ENCODE measurements at regions not wholly inside any gene's neighbourhood (a gene's known extent, or its start where the extent isn't known, plus 50 kb on each side); places are given as distances from the start of the nearest gene placed in this dataset.

DNA sequence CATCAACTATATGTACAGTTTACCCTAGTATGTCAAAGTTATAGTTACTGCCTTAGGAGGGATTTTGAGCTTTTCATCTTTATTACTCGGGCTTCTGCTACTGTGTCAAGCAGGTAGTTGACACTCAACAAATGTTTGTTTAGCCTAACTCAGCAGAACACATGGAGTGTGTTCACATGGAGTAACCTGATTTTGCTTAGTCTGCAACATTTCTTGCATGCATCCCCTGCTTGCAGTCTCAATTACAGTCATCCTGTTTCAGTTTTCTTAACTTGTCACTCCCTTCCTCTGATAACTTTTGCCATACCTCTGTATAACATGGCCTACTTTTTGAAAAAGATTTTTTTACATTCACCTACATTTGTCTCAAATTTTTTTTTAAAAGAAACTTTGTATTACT is 135.5 kb downstream of the NMUR2 start:
- no peaks in the 10 kb centered on the region for H3K27me3 ChIP-seq (ENCODE audit: control insufficient read depth, insufficient read depth, low read length)
- peaks cover 0 to 2% (median 0%) of the 10 kb centered on the region in 7 donors for H3K9me3 Mint-ChIP-seq

DNA sequence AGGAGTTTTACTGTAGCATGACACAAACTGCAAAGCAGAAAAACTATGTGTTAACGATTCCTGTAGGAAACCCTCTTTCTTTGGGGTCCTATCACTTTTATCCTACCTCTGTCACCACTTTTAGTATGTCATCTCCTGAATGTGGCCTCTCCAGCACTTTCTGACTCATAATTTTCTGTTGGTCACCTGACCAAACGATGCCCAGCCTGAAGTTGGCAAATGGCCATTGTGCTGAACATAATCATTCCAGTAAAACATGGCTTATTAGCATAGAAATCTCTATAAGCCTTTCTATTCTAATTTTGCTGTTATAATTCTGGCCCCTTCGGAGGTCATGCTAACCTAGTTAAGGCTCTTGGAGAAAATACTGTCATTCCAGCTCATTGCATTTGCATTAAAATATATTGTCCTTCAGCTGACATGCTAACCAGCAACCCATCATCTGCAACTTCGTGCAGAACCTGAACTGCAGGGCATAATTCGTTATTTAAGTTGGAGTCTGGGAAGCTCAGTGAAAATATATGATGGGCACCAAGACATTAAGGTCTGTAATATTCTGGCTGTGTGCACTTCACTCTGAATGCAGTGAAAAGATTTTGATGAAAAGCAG is 140.3 kb downstream of the NMUR2 start:
- no peaks in the 10 kb centered on the region for H3K36me3 ChIP-seq (ENCODE audit: control insufficient read depth, insufficient read depth, low read length)

More for the DNA sequence above, 135.5 kb downstream of the NMUR2 start:
- H3K4me3 ChIP-seq (ENCODE audit: low read depth, low read length): no peak overlapping the region
- H3K27me3 Mint-ChIP-seq: no peaks in the 10 kb centered on the region
- ATAC-seq (ENCODE audit: low read depth in 2 of 2) (no peak), DNase-seq (no peak)
- no peaks in the 10 kb centered on the region for H3K4me1 ChIP-seq (ENCODE audit: control insufficient read depth, insufficient read depth, low read length, poor library complexity, severe bottlenecking)
- H3K36me3 Mint-ChIP-seq: no peaks in the 10 kb centered on the region
- no peak overlapping the region for H3K27ac ChIP-seq (ENCODE audit: insufficient read depth, low read length, poor library complexity, severe bottlenecking)
- no peaks in the 10 kb centered on the region for H3K4me1 Mint-ChIP-seq
- no peaks in the 10 kb centered on the region for H3K9me3 ChIP-seq (ENCODE audit: control insufficient read depth in 2 of 2, low read length in 2 of 2)
- H3K36me3 ChIP-seq (ENCODE audit: control insufficient read depth, insufficient read depth, low read length): no peaks in the 10 kb centered on the region
- H3K4me3 Mint-ChIP-seq: no peak overlapping the region
- H3K27ac Mint-ChIP-seq: no peak overlapping the region

DNA sequence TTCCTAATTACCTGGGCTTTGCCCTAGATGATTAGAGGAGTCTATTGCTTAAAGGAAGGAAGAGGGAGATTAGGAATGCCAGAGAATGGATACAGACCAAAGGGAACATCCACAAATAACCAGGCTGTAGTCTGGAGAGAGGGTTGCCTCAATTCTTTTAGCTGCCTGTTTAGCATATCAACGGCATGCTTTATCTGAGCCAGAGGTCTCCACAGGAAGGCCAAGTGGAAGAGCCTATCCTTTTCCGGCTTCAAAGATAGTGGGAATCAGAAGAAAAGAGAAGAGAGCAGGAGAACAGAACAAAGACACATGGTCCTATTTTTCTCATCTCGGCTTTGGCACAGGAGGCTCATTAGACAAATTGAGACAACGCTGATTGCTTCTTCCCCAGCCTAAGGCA is 142.4 kb downstream of the NMUR2 start:
- Histone ChIP-seq H3K9me3 (ENCODE audit: control insufficient read depth in 2 of 2, low read length in 2 of 2) (no peaks in the 10 kb centered on the region), H3K27me3 (ENCODE audit: control insufficient read depth, insufficient read depth, low read length) (no peaks in the 10 kb centered on the region), H3K36me3 (ENCODE audit: control insufficient read depth, insufficient read depth, low read length) (no peaks in the 10 kb centered on the region), H3K4me1 (ENCODE audit: control insufficient read depth, insufficient read depth, low read length, poor library complexity, severe bottlenecking) (no peaks in the 10 kb centered on the region), H3K27ac (ENCODE audit: insufficient read depth, low read length, poor library complexity, severe bottlenecking) (no peak overlapping the region), H3K4me3 (ENCODE audit: low read depth, low read length) (no peak overlapping the region)
- Mint-ChIP-seq H3K4me3 (no peak overlapping the region), H3K27ac (no peak overlapping the region), H3K9me3 (no peaks in the 10 kb centered on the region), H3K27me3 (no peaks in the 10 kb centered on the region), H3K36me3 (no peaks in the 10 kb centered on the region), H3K4me1 (no peaks in the 10 kb centered on the region)
- ATAC-seq (ENCODE audit: low read depth in 2 of 2) (no peak), DNase-seq (no peak)

More for the DNA sequence above, 140.3 kb downstream of the NMUR2 start:
- no peak overlapping the region for H3K27ac ChIP-seq (ENCODE audit: insufficient read depth, low read length, poor library complexity, severe bottlenecking)
- H3K36me3 Mint-ChIP-seq: no peaks in the 10 kb centered on the region
- H3K4me1 ChIP-seq (ENCODE audit: control insufficient read depth, insufficient read depth, low read length, poor library complexity, severe bottlenecking): no peaks in the 10 kb centered on the region
- H3K27me3 ChIP-seq (ENCODE audit: control insufficient read depth, insufficient read depth, low read length): no peaks in the 10 kb centered on the region
- H3K9me3 Mint-ChIP-seq: no peaks in the 10 kb centered on the region
- H3K4me3 Mint-ChIP-seq: no peak overlapping the region
- no peaks in the 10 kb centered on the region for H3K27me3 Mint-ChIP-seq
- no peak overlapping the region for H3K4me3 ChIP-seq (ENCODE audit: low read depth, low read length)
- ATAC-seq (ENCODE audit: low read depth in 2 of 2): no peak
- H3K9me3 ChIP-seq (ENCODE audit: control insufficient read depth in 2 of 2, low read length in 2 of 2): no peaks in the 10 kb centered on the region
- DNase-seq: no peak
- no peaks in the 10 kb centered on the region for H3K4me1 Mint-ChIP-seq
- no peak overlapping the region for H3K27ac Mint-ChIP-seq

GRCh38 chr5:152260940-152261339 is 144.1 kb downstream of the NMUR2 start:
- Histone ChIP-seq H3K27me3 (ENCODE audit: control insufficient read depth, insufficient read depth, low read length) (no peaks in the 10 kb centered on the region), H3K9me3 (ENCODE audit: control insufficient read depth in 2 of 2, low read length in 2 of 2) (no peaks in the 10 kb centered on the region), H3K27ac (ENCODE audit: insufficient read depth, low read length, poor library complexity, severe bottlenecking) (no peak overlapping the region), H3K4me3 (ENCODE audit: low read depth, low read length) (no peak overlapping the region), H3K4me1 (ENCODE audit: control insufficient read depth, insufficient read depth, low read length, poor library complexity, severe bottlenecking) (no peaks in the 10 kb centered on the region), H3K36me3 (ENCODE audit: control insufficient read depth, insufficient read depth, low read length) (no peaks in the 10 kb centered on the region)
- H3K27me3 Mint-ChIP-seq: no peaks in the 10 kb centered on the region
- H3K9me3 Mint-ChIP-seq: peaks cover 0 to 1% (median 0%) of the 10 kb centered on the region in 7 donors
- ATAC-seq (ENCODE audit: low read depth in 2 of 2) (no peak), DNase-seq (no peak)
- no peaks in the 10 kb centered on the region for H3K36me3 Mint-ChIP-seq
- H3K4me1 Mint-ChIP-seq: no peaks in the 10 kb centered on the region
- no peak overlapping the region for H3K27ac Mint-ChIP-seq
- no peak overlapping the region for H3K4me3 Mint-ChIP-seq

DNA sequence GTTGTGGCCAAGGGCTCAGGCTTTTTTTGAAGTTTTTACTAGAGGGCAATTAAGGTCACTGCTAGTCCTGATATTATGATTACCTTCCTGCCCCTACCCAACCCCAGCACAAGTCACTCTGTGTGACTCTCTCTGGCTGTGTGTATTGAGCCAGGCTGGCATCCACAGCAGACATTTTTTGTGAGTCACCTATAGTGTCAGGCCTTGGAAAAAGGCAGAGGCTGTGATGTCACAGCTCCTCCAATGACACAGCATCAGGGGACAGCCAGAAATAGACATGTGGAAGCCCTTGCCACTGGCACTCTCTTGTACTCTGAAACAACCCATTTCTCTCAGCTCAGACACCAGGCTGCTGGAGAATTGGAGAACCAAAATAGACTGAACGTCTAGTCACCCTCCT is 145.4 kb downstream of the NMUR2 start:
- Mint-ChIP-seq H3K27me3 (no peaks in the 10 kb centered on the region), H3K4me1 (no peaks in the 10 kb centered on the region), H3K27ac (no peak overlapping the region), H3K4me3 (no peak overlapping the region), H3K9me3 (peaks cover 0 to 3% (median 0%) of the 10 kb centered on the region in 7 donors), H3K36me3 (no peaks in the 10 kb centered on the region)
- no peak for ATAC-seq (ENCODE audit: low read depth in 2 of 2)
- Histone ChIP-seq H3K9me3 (ENCODE audit: control insufficient read depth in 2 of 2, low read length in 2 of 2) (no peaks in the 10 kb centered on the region), H3K27me3 (ENCODE audit: control insufficient read depth, insufficient read depth, low read length) (no peaks in the 10 kb centered on the region), H3K27ac (ENCODE audit: insufficient read depth, low read length, poor library complexity, severe bottlenecking) (no peak overlapping the region), H3K4me3 (ENCODE audit: low read depth, low read length) (no peak overlapping the region), H3K36me3 (ENCODE audit: control insufficient read depth, insufficient read depth, low read length) (no peaks in the 10 kb centered on the region), H3K4me1 (ENCODE audit: control insufficient read depth, insufficient read depth, low read length, poor library complexity, severe bottlenecking) (no peaks in the 10 kb centered on the region)
- DNase-seq: no peak

- no peaks in the 10 kb centered on the region for H3K27me3 ChIP-seq (ENCODE audit: control insufficient read depth, insufficient read depth, low read length)
Measured at GRCh38 chr5:152256580-152256979, 148.5 kb downstream of the NMUR2 start.

DNA sequence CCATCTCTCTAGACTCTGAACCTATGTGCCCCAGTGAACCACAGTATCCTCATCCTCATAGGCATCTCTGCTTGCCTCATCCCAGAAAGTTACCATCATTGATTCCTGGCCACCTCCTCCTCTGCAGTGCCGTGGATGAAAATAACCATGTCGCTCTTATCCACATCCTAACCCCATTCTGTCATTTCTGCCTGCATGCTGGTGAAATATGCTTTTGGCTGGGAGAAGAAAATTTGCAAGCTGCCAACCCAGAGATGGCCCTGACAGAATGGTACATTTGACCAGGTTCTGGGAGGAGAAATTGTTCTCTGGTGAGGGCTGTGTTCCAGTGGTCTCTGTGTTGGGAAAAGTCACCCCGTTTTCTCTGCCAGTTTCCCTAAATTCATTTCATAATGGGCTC is 149.7 kb downstream of the NMUR2 start:
- no peaks in the 10 kb centered on the region for H3K27me3 ChIP-seq (ENCODE audit: control insufficient read depth, insufficient read depth, low read length)
- no peaks in the 10 kb centered on the region for H3K36me3 ChIP-seq (ENCODE audit: control insufficient read depth, insufficient read depth, low read length)
- ATAC-seq (ENCODE audit: low read depth in 2 of 2): no peak
- H3K27me3 Mint-ChIP-seq: no peaks in the 10 kb centered on the region
- no peak overlapping the region for H3K4me3 ChIP-seq (ENCODE audit: low read depth, low read length)
- H3K4me3 Mint-ChIP-seq: no peak overlapping the region
- no peaks in the 10 kb centered on the region for H3K4me1 ChIP-seq (ENCODE audit: control insufficient read depth, insufficient read depth, low read length, poor library complexity, severe bottlenecking)
- no peaks in the 10 kb centered on the region for H3K4me1 Mint-ChIP-seq
- H3K9me3 Mint-ChIP-seq: peaks cover 0 to 3% (median 0%) of the 10 kb centered on the region in 7 donors
- DNase-seq: no peak
- no peak overlapping the region for H3K27ac Mint-ChIP-seq
- H3K9me3 ChIP-seq (ENCODE audit: control insufficient read depth in 2 of 2, low read length in 2 of 2): no peaks in the 10 kb centered on the region
- H3K27ac ChIP-seq (ENCODE audit: insufficient read depth, low read length, poor library complexity, severe bottlenecking): no peak overlapping the region
- H3K36me3 Mint-ChIP-seq: no peaks in the 10 kb centered on the region

More at GRCh38 chr5:152256580-152256979, 148.5 kb downstream of the NMUR2 start:
- peaks cover 0 to 3% (median 0%) of the 10 kb centered on the region in 7 donors for H3K9me3 Mint-ChIP-seq
- Histone ChIP-seq H3K27ac (ENCODE audit: insufficient read depth, low read length, poor library complexity, severe bottlenecking) (no peak overlapping the region), H3K4me3 (ENCODE audit: low read depth, low read length) (no peak overlapping the region), H3K4me1 (ENCODE audit: control insufficient read depth, insufficient read depth, low read length, poor library complexity, severe bottlenecking) (no peaks in the 10 kb centered on the region), H3K9me3 (ENCODE audit: control insufficient read depth in 2 of 2, low read length in 2 of 2) (no peaks in the 10 kb centered on the region), H3K36me3 (ENCODE audit: control insufficient read depth, insufficient read depth, low read length) (no peaks in the 10 kb centered on the region)
- ATAC-seq (ENCODE audit: low read depth in 2 of 2) (no peak), DNase-seq (no peak)
- no peaks in the 10 kb centered on the region for H3K4me1 Mint-ChIP-seq
- no peak overlapping the region for H3K4me3 Mint-ChIP-seq
- no peak overlapping the region for H3K27ac Mint-ChIP-seq
- H3K27me3 Mint-ChIP-seq: no peaks in the 10 kb centered on the region
- H3K36me3 Mint-ChIP-seq: no peaks in the 10 kb centered on the region

DNA sequence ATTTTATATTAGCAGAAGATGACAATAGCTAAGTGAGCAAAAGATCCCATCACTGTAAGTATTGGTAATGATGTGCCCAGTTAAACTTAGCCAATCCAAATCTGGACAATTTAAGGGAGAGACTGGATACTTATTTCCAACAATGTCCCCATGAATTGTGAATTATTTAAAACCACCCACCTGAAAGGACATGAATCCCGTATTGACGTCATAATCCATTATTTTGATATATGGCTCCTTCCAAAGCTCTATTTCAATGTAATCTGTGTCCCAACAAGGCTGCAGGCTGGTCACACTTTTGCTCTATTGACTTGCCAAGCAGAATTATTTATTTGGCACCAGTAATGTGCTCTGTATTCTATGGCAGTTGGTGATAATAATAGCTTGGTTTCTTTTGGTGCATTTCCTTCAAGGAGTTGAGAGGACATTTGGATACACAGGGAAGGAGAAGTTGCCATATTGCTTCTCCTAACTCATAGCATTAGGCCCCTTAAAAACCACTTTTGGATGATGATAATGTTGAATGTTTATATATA is 157.2 kb downstream of the NMUR2 start:
- Mint-ChIP-seq H3K9me3 (peaks cover 0 to 5% (median 0%) of the 10 kb centered on the region in 7 donors), H3K4me1 (no peaks in the 10 kb centered on the region), H3K4me3 (no peak overlapping the region), H3K27ac (no peak overlapping the region), H3K27me3 (no peaks in the 10 kb centered on the region), H3K36me3 (no peaks in the 10 kb centered on the region)
- no peaks in the 10 kb centered on the region for H3K4me1 ChIP-seq (ENCODE audit: control insufficient read depth, insufficient read depth, low read length, poor library complexity, severe bottlenecking)
- no peaks in the 10 kb centered on the region for H3K27me3 ChIP-seq (ENCODE audit: control insufficient read depth, insufficient read depth, low read length)
- H3K4me3 ChIP-seq (ENCODE audit: low read depth, low read length): no peak overlapping the region
- no peak for ATAC-seq (ENCODE audit: low read depth in 2 of 2)
- no peaks in the 10 kb centered on the region for H3K9me3 ChIP-seq (ENCODE audit: control insufficient read depth in 2 of 2, low read length in 2 of 2)
- DNase-seq: no peak
- H3K36me3 ChIP-seq (ENCODE audit: control insufficient read depth, insufficient read depth, low read length): no peaks in the 10 kb centered on the region
- H3K27ac ChIP-seq (ENCODE audit: insufficient read depth, low read length, poor library complexity, severe bottlenecking): no peak overlapping the region

Measured in CD4-positive, CD25-positive, alpha-beta regulatory T cell (primary cell).